Subcutaneous abdominal adipose tissue (tissue), 5 donors: ENCODE measurements at regions not wholly inside any gene's neighbourhood (a gene's known extent, or its start where the extent isn't known, plus 50 kb on each side); places are given as distances from the start of the nearest gene placed in this dataset.

Experiments
- H3K27ac ChIP-seq: one replicate; pipeline ENCODE4 v1.7.0; 2013; ENCODE audit warnings: low read depth, mild to moderate bottlenecking, inconsistent platforms, low read length, moderate library complexity
- H3K27me3 ChIP-seq, 5 donors: one replicate each; pipeline ENCODE4 v1.7.0; 2013; ENCODE audit warnings: low read length in 5 of 5, inconsistent platforms in 1 of 5; ENCODE audit not compliant: control insufficient read depth in 5 of 5, insufficient read depth in 4 of 5
- H3K36me3 ChIP-seq, 5 donors: one replicate each; pipeline ENCODE4 v1.7.0; 2013; ENCODE audit warnings: low read length in 5 of 5; ENCODE audit not compliant: control insufficient read depth in 5 of 5, insufficient read depth in 5 of 5
- H3K4me1 ChIP-seq, 5 donors: one replicate each; pipeline ENCODE4 v1.7.0; 2013; ENCODE audit warnings: low read length in 5 of 5, mild to moderate bottlenecking in 3 of 5, moderate library complexity in 1 of 5; ENCODE audit not compliant: control insufficient read depth in 5 of 5, insufficient read depth in 5 of 5
- H3K4me3 ChIP-seq, 5 donors: one replicate each; pipeline ENCODE4 v1.7.0; 2013; ENCODE audit warnings: low read length in 5 of 5, low read depth in 1 of 5
- H3K9ac ChIP-seq, 5 donors: one replicate each; pipeline ENCODE4 v1.7.0; 2013; ENCODE audit warnings: low read length in 5 of 5, mild to moderate bottlenecking in 4 of 5, moderate library complexity in 3 of 5
- H3K9me3 ChIP-seq, 5 donors: one replicate each; pipeline ENCODE4 v1.7.0; 2013; ENCODE audit warnings: low read length in 5 of 5; ENCODE audit not compliant: control insufficient read depth in 5 of 5
- donor health status: healthy.
- donor health status: healthy.
- donor health status: healthy.
- donor health status: healthy.
- donor health status: healthy.

DNA sequence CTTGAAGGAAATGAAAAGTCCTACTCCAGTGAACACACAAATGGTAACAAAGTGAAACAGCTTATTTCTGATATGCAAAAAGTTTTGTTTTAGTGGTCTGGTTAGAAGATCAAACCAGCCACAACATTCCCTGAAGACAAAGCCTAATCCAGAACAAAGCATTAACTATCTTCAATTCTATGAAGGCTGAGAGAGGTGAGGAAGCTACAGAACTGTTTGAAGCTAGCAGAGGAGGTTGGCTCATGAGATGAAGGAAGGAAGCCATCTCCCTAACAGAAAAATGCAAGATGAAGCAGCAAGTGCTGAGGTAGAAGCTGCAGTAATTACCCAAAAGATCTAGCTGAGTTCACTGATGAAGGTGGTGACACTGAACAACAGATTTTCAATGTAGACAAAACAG, 168.4 kb downstream of the IGLL1 start:
- H3K27ac ChIP-seq, result no peak overlapping the region
- H3K27me3 ChIP-seq, result peaks cover 0 to 3% (median 0%) of the 10 kb centered on the region in 5 donors
- no peak overlapping the region for H3K9ac ChIP-seq
- no peaks in the 10 kb centered on the region for H3K9me3 ChIP-seq
- H3K4me1 ChIP-seq, result peaks cover 0 to 12% (median 3%) of the 10 kb centered on the region in 5 donors
- no peak overlapping the region for H3K4me3 ChIP-seq
- H3K36me3 ChIP-seq, result no peaks in the 10 kb centered on the region

DNA sequence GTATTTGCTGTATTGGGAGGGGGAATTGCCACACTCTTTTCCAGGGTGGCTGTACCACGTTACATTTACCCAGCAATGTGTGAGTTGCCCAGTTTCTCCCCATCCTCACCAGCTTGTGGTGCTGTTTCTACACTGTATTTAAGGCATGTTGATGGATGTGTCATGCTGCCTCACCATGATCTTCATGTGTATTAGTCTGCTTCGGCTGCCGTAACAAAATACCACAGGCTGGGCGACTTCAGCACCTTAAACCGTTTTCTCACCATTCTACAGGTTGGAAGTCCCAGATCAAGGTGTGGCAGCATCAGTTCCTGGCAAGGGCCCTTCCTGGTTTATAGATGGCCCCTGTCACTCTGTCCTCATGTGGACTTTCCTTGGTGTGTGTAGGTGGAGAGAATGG, 169.7 kb downstream of the IGLL1 start:
- peaks cover 0 to 3% (median 0%) of the 10 kb centered on the region in 5 donors for H3K27me3 ChIP-seq
- H3K9ac ChIP-seq, result no peak overlapping the region
- no peaks in the 10 kb centered on the region for H3K36me3 ChIP-seq
- H3K4me3 ChIP-seq, result no peak overlapping the region
- H3K4me1 ChIP-seq, result peaks cover 0 to under 1% (median 0%) of the 10 kb centered on the region in 5 donors
- H3K9me3 ChIP-seq, result no peaks in the 10 kb centered on the region
- no peak overlapping the region for H3K27ac ChIP-seq

DNA sequence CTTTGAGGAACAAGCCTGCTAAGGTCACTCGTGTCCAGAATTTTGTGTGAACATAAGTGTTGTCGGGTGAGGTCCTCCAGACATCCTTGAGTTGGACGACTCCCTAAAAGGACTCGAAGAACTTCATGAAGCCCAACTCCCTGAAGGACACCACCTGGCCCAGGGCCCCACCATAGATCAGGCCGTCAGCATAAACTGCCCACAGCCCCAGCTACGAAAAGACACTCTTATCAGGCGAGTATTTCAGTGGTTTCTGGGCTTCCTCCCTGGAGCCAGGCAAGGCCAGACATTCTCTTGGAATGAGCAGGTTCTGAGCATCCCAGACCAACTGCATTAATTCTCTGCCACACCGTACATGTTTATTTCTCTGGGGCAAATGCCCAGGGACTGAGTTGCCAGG, 170.1 kb downstream of the IGLL1 start:
- H3K27me3 ChIP-seq, result peaks cover 0 to 3% (median under 1%) of the 10 kb centered on the region in 5 donors
- no peaks in the 10 kb centered on the region for H3K36me3 ChIP-seq
- H3K4me1 ChIP-seq, result no peaks in the 10 kb centered on the region
- H3K9ac ChIP-seq, result no peak overlapping the region
- H3K9me3 ChIP-seq, result no peaks in the 10 kb centered on the region
- no peak overlapping the region for H3K27ac ChIP-seq
- no peak overlapping the region for H3K4me3 ChIP-seq

DNA sequence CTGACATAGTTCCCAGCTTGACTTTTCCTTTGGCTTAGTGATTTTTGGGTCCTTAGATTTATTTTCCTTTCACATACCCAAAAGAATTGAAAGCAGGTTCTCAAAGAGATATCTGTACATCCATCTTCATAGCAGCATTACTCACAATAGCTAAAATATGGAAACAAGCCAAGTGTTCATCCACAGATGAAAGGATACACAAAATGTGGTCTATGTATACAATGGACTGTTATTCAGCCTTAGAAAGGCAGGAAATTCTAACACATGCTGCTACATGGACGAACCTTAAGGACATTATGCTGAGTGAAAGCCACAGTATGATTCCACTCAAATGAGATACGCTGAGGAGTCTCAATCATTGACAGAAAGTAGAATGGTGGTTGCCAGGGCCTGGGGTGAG, 171.8 kb downstream of the IGLL1 start:
- H3K36me3 ChIP-seq, result no peaks in the 10 kb centered on the region
- no peak overlapping the region for H3K4me3 ChIP-seq
- no peak overlapping the region for H3K27ac ChIP-seq
- no peaks in the 10 kb centered on the region for H3K4me1 ChIP-seq
- peaks cover 0 to 11% (median 9%) of the 10 kb centered on the region in 5 donors for H3K27me3 ChIP-seq
- no peaks in the 10 kb centered on the region for H3K9me3 ChIP-seq
- no peak overlapping the region for H3K9ac ChIP-seq

DNA sequence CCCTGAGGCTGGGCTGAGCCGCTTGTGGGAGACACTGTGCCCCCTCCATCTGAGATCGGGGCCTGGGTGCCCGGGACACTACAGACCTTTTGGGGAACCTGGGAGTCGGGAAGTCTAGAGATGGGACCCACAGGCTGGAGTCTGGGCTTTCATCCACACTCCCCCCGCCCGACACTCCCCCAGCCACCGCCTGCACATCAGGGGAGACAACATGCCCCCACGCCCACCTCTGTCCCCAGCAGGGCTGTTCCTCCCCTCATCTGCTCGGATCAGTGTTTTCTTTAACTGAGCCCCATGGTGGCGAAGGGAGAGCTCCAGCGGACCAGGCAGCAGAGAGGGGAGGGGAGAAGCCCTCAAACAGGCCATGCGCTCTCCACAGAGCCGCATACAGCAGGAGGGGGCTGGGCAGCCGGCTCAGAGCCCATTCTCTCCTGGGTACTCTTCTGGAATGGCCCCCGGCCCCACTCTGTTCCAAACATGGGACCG, 174.7 kb downstream of the IGLL1 start:
- no peaks in the 10 kb centered on the region for H3K9me3 ChIP-seq
- no peak overlapping the region for H3K27ac ChIP-seq
- no peak overlapping the region for H3K4me3 ChIP-seq
- no peak overlapping the region for H3K9ac ChIP-seq
- H3K27me3 ChIP-seq, result peaks cover 5 to 26% (median 20%) of the 10 kb centered on the region in 5 donors
- H3K36me3 ChIP-seq, result no peaks in the 10 kb centered on the region
- peaks cover 0 to 5% (median 0%) of the 10 kb centered on the region in 5 donors for H3K4me1 ChIP-seq

DNA sequence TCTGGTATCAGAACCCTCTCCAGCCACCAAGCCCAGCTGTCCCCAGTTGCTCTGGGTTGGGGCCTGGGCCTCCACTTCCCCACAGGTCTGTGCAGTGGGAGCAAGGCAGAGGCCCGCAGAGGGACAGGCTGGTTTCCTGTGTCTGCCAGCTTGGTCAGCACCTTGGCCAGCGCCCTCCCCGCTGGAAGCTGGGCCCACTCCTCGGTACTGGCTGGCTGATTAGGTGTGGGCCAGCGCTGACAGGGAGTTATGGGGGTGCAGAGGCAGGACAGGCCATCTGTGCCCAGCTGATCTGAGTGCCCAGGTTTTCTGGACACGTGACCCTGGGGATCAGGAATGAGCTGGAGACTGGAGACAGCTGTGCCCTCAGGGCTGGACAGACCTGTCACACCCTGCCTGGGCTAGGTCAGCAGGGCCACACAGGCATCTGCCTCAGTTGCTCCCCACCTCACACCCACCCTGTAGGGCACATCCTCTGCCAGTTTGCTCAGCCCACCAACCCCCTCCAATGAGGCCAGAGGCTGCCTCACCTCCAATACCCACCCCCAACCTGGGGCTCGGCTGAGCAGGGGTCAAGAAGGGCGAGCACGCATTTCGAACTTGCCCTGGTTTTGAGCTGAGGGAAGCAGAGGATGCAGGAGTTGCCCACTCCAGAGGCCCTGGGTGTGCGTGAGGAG, 175.3 kb downstream of the IGLL1 start:
- Histone ChIP-seq H3K4me3 (no peak overlapping the region), H3K27me3 (peaks cover 5 to 31% (median 22%) of the 10 kb centered on the region in 5 donors), H3K27ac (no peak overlapping the region), H3K9ac (no peak overlapping the region), H3K4me1 (peaks cover 0 to 5% (median 0%) of the 10 kb centered on the region in 5 donors), H3K36me3 (no peaks in the 10 kb centered on the region), H3K9me3 (no peaks in the 10 kb centered on the region)

DNA sequence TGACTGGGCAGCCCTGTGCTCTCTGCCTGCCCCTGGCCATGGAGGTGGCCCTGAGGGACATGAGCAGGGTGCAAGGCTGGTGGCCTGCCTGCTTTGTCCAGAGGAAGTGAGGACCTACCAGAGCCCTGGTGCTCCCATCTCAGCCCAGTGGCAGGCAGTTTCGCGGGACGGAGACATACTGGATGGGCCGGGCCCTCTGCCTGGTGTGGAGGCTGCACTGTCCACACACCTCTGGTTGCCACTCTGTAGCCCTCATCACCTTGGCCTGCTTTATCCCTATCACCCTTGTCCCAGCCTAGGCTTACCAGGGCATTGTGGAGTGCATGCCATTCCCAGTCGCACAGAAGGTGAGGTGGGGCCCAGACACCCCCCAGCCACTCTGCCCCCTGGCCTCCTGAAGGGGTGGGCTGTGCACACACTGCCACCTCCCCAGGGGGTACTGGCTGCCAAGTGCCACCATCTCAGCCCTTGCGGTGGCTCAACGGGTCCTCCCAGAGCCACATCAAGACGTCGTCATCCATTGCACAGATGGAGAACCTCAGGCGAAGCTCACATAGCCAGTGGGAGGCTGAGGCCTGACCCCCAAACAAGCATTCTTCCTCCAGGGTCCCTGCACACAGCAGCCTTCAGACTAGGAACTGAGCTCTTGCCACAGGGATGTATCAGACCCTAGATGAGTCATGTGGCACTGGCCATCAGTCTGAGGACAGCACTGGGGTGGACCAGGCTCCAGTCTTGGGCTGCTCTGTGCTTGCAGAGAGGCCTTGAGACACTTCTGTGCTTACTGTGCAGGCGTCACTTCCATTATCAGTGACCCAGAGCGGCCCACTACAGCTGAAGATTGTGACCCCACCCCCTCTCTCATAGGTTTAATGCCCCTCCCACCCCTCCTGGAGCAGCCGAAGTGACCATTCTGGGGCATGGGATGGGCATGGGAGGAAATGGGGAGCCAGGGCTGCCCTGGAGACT, 176.1 kb downstream of the IGLL1 start:
- H3K9ac ChIP-seq, result no peak overlapping the region
- no peaks in the 10 kb centered on the region for H3K36me3 ChIP-seq
- no peaks in the 10 kb centered on the region for H3K9me3 ChIP-seq
- H3K27me3 ChIP-seq, result peaks cover 5 to 32% (median 22%) of the 10 kb centered on the region in 5 donors
- peaks cover 0 to 5% (median 0%) of the 10 kb centered on the region in 5 donors for H3K4me1 ChIP-seq
- no peak overlapping the region for H3K4me3 ChIP-seq
- H3K27ac ChIP-seq, result no peak overlapping the region

DNA sequence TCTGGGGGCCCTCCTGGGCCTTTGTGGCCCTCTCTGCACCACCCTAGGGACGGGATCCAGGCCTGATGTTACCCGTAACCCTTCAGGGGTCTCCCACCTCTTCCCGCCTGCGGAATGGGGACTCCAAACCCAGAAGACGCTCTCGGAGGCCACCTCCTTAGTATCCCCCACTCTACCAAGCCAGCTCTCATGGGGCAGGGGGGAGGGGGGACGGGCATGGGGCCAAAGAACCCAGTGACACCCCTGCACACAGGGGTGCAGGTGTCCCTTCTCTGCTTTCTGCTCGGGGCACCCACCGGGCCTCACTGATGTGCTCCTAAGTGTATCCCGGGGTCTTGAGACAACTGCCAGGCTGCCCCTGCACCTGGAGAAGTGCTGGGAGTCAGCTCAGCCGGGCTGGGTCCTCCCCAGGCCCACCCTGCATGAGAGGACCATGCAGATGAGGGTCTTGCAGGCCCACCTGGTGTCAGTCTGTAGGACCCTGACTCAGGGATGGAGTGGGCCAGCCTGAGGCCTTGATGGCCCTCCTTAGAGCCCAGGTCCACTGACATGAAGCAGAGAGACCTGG, 176.9 kb downstream of the IGLL1 start:
- no peak overlapping the region for H3K9ac ChIP-seq
- H3K27ac ChIP-seq, result no peak overlapping the region
- no peaks in the 10 kb centered on the region for H3K36me3 ChIP-seq
- H3K4me3 ChIP-seq, result no peak overlapping the region
- no peaks in the 10 kb centered on the region for H3K9me3 ChIP-seq
- H3K27me3 ChIP-seq, result peaks cover 5 to 32% (median 22%) of the 10 kb centered on the region in 5 donors
- peaks cover 0 to 5% (median 0%) of the 10 kb centered on the region in 5 donors for H3K4me1 ChIP-seq

DNA sequence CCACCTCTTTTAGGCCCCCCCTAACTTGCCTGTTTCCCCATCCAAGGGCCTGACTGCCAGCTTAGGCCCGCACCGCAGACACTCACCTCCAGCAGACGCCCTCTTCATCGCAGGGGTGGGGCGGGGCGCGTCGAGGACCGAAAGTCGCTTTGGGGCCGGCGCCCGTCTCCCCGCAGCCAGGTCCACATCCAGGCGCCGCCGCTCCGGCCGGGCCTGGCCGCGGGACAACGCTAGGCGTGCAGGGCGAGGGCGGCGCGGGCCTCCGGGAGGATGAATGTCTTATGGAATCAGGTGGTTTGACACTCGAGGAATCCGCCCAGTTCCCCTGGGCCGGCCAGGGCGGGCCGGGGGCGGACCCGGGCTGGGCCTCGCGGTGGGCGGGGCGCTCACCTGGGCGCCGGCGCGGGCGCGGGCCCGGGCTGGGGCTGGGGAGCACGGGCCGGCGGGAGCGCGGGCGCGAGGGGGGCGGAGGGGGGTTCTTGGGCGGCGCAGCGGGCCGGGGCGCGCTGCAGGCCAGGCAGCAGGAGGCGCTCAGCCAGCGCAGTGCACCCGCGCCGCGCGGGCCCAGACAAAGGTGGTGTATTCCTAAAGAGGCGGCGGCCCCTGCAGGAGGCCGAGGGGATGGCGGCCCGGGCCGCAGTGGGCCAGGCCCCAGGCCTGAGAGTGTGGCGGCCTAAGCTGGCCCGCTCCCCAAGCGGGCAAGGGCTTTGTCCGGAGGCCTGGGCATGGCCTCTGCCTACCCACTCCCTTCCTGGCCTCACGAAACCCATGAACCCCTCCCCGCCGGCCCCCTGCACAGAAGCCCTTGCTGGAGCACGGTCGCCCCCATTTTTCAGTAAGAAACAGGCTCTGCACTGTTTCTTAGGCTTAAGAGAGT, 177.6 kb downstream of the IGLL1 start:
- Histone ChIP-seq H3K4me1 (peaks cover 0 to 5% (median 0%) of the 10 kb centered on the region in 5 donors), H3K4me3 (no peak overlapping the region), H3K36me3 (no peaks in the 10 kb centered on the region), H3K9ac (no peak overlapping the region), H3K27ac (no peak overlapping the region), H3K9me3 (no peaks in the 10 kb centered on the region), H3K27me3 (peaks cover 5 to 32% (median 22%) of the 10 kb centered on the region in 5 donors)
